K562 (cell line): ENCODE measurements at regions not wholly inside any gene's neighbourhood (a gene's known extent, or its start where the extent isn't known, plus 50 kb on each side); places are given as distances from the start of the nearest gene placed in this dataset.

ENCODE experiments used
- EGR1 ChIP-seq: fragments of 450-650 bp; conservative IDR thresholded peaks from 2 replicates; pipeline ENCODE4 v1.6.1; 2017; ENCODE audit warnings: mild to moderate bottlenecking
- TRIM24 ChIP-seq, 2 experiments: fragments of 450-650 bp; IDR thresholded peaks; 2 replicates each; pipeline ENCODE4 v1.6.1; 2016
- ZBTB8A ChIP-seq: fragments of 450-650 bp; IDR thresholded peaks from 2 replicates; pipeline ENCODE4 v1.6.1; 2018; ENCODE audit warnings: mild to moderate bottlenecking, moderate library complexity; ENCODE audit not compliant: partially characterized antibody

DNA sequence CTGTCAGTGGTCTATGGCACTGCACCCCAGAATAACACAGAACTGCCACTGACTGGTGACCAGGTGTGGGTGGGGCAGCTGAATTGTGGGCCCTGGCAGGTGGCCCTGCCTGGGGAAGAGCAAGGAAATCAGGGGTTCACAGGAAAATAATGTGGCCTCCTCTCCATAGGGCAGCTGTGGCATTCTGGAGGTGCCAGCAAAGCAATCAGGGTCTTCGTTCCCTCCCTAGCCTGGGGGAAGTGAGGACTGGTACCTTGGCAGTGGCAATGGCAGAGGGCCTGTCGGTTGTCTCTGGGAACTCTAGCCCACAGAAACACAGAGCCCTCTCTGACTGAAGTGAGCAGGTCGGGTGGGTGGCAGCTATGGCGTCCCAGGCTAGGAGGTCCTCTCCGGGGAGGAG lies 223.0 kb downstream of the GRIA2 start:
- TF ChIP-seq ZBTB8A: no peak
- no peak for TF ChIP-seq TRIM24 (IDR thresholded peaks at IDR 0.05)
- no peak for TF ChIP-seq EGR1
